ENCODE measurements at regions not wholly inside any gene's neighbourhood (a gene's known extent, or its start where the extent isn't known, plus 50 kb on each side); places are given as distances from the start of the nearest gene placed in this dataset.

GRCh38 chr9:80078826-80079225 is 507.1 kb downstream of the TLE4 start:
- no peak for DNase-seq

- DNase-seq, result no peak
Measured at GRCh38 chr9:80077059-80077458, 505.3 kb downstream of the TLE4 start.

DNA sequence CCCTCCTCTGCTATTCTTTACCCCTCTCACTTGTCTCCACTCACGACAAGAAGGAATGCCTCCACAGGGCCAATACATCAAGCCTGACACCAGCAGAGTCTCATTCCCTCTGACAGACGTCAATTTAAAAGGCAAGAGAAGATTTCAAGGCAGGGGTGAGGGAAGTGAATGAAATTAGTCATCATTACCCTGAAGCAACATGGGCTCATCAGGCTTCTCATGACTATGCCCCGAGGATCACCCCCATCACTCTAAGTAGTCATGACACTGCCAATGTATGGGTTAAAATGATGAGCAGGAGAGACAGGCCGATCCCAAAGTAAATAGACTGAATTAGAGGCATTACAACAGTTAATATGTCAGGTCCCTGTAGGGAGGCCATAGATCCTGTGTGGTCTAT is 504.4 kb downstream of the TLE4 start:
- DNase-seq, result no peak

- no peak for DNase-seq
Measured at GRCh38 chr9:80074439-80074838, 502.7 kb downstream of the TLE4 start.

DNA sequence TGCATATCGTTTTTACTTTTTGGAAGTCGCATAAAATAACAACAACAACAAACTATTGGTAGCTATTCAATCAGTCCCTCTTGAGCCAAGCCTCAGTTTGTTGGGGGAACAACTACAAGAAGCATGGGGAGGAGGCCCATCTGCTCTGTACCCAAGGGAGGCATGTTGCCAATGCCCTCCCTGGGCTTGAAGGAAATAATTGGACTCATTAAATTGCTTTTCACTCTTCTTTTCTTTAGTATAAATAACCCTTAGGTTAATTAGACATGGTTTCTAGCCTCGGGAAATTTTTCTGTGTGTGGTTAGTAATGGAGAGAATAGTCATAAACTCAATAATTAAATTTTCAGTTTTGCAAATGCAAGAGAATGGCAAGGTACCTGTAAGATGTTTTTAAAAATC is 500.7 kb downstream of the TLE4 start:
- no peak for DNase-seq

DNA sequence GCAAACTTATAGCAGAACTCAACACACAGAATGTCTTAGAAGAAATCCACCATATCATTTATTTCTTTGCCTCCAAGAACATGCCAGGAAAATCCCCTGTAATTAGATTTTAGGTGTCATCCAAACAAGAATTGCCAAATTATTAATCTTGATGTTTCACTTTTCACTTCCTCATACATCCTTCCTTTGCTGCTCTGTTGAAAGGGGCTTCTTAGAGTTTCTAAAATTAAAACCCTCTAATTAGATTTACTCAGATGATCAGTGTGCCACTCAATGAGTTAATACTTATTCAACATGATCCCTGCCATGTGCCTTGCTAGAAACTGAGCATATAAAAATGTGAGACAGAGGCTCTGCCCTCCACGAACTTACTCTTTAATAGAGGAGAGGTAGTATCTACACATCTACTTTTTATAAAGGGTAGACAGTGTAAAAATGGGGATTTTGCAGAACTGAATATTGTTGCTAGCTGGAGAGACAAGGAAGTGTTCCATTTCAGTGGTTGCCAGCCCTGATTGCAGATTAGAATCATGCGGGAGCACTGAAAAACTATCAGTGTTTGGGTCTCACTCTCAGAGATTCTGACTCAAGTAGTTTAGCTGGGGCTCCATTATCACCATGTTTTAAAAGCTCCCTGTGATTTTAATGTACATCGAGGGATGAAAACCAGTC is 498.4 kb downstream of the TLE4 start:
- DNase-seq, result no peak

DNA sequence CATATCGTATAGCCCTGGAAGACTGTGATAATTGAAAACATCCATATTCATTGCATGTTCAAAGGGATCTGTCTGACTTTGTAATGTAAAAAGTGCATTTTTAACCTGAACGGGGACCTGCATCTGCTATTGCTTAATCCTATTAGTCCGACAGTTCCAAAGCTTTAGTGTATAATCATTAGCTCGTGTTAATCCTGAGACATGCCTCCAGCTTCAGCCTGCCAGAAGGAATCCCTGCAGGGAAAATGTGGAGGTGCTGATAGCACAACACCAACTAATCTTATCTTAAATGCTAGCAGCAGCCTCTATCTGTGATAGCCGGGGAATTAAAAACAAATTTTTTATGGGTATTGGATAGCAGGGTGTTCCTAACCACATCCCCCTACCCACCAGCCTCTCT is 495.2 kb downstream of the TLE4 start:
- DNase-seq, result no peak

- no peak for DNase-seq
Measured at GRCh38 chr9:80062567-80062966, 490.8 kb downstream of the TLE4 start.

- no peak for DNase-seq
Measured at GRCh38 chr9:80061940-80062339, 490.2 kb downstream of the TLE4 start.

GRCh38 chr9:80061096-80061495 is 489.3 kb downstream of the TLE4 start:
- DNase-seq, result no peak

DNA sequence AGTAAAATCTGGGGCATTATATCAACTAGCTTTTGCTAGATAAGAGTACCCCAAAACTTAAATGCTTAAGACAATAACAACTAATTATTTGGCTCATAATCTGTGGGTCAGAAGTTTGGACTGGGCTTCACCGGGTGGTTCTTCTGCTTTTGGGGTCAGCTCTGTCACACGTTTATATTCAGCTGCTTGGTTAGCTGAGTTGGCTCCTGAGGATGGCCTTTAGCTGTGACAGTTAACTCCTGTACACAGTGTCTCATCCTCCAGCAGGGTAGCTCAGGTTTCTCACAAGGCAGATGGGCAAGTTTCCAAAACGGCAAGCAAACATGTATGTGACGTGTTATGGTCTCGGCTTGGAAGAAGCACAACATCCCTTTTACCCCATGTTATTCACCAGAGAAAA is 488.2 kb downstream of the TLE4 start:
- DNase-seq, result no peak

DNA sequence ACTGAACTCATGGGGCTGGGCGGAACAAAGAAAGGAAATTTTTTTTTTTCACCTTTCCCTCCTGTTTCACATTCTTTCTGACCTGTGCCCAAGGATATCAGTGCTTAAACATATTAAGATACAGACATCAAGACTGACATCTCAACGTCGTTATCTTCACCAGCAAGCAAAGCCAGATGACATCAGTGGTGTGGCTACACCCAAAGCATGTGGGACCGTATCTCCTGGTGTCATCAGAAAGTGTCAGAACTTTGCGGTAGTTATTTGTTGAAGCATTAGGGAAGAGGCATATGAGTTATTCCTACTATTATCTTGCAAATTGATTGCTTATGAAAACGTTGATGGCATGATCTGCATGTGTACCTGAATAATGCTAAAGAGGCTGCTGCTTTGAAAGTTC is 487.4 kb downstream of the TLE4 start:
- DNase-seq, result no peak

DNA sequence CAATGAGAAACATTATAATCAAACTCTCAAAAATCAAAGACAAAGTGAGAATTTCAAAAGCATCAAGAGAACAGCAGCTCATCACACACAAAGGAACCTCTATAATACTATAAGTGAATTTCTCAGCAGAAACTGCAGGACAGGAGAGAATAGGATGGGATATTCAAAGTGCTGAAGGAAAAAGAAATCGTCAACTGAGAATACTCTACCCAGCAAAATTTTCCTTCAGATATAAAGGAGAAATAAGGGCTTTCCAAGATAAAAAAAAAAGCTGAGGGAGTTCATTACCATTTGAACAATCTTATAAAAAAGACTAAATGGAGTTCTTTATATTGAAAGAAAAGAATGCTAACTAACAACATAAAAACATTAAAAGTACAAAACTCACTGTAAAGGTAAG is 481.1 kb downstream of the TLE4 start:
- no peak for DNase-seq

DNA sequence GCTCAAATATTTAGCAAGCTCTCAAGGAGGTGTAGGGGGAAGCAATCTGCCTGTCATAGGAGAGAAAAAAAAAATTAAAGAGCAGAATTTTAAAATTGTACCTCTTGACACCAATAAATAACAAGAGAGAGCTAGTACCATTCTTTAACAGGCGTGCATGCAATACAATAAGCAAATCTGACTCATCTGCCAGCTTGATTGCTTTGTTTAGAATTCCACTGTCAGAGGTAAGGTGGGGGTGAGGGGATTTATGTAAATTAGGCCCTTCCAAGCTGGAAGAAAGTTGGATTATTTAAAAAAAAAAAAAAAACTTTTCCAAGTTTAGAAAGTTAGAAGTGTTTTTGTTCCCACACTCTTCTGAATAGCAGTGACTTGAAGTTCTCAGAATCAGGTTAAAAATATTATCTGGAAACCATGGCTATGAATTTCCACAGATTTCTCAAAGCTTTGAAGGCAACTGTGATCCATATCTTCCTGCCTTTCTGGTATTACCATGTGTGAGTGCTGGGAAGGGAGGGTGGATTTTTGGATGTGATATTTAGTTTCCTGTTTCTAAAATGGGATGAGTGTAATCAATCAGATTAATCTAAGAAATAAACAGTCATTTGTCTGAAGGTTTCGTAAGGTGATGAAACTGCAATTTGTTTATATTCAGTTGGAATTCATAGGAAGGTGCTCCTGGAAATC is 477.5 kb downstream of the TLE4 start:
- no peak for DNase-seq

DNA sequence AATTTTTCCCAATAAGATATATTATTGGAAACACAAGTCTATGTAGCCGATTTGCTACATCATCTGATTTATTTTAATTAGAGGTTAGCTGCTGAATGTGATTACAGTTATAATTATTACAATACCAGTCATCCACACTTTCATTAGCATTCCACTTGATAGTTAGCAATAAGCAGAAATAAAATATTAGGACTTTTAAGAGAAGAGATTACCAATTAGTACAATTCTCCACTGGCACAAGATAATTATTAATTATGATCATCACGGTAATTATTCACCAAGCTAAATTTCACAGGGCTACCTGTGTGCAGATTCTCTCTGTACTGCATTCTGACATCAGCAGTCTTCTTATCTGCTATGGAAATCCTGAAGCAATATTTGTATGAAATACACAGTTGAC is 474.7 kb downstream of the TLE4 start:
- no peak for DNase-seq

- DNase-seq, result no peak
Measured at GRCh38 chr9:80041821-80042220, 470.1 kb downstream of the TLE4 start.

- no peak for DNase-seq
Measured at GRCh38 chr9:80040457-80040856, 468.7 kb downstream of the TLE4 start.

DNA sequence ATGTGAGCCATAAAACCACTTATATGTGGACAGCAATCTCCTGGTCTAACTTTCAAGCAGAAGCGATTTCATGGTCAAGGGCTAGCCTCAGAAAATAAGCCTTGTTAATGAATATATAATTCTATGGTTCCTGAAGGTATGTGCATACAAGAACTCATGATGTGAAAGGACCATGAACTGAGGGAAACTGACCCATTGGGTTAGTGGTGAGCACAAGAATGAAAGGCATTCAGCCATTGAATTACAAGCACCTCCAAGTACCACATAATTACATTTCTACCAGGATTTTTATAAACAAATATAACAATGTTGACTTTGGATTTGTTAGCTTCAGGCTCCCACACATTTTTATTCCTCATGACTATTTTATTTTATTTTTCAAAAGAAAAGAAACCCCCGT is 459.0 kb downstream of the TLE4 start:
- no peak for DNase-seq

GRCh38 chr9:80028501-80028900 is 456.7 kb downstream of the TLE4 start:
- DNase-seq, result no peak

GRCh38 chr9:80025796-80026520 is 454.2 kb downstream of the TLE4 start:
- no peak for DNase-seq

- DNase-seq, result no peak
Measured at GRCh38 chr9:80025131-80025530, 453.4 kb downstream of the TLE4 start.

DNA sequence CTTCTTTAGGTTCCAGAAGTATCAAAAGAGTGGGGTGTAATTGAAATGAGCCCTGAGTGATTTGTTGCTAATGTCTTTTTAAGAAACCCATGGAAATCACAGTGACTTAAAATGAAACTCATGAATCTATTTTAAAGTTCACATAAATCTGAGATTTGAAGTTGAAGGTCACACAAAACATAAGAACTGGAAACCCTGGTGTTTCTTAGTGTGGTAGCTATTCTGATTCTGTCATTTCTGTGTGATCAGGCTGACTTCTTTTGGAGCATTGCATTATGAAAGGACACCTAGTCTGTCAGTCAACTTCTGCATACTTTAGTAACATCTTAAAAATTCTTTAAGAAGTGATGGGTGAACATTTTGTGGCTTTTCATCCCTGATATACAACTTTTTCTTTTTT is 448.8 kb downstream of the TLE4 start:
- DNase-seq, result no peak

- DNase-seq, result no peak
Measured at GRCh38 chr9:80020056-80020455, 448.3 kb downstream of the TLE4 start.

- DNase-seq, result no peak
Measured at GRCh38 chr9:80013891-80014290, 442.1 kb downstream of the TLE4 start.
